Activated T-cell treated with anti-CD3 and anti-CD28 coated beads, Interleukin-2, amount 50 U/mL, for 24 hours (primary cell): ENCODE measurements at regions not wholly inside any gene's neighbourhood (a gene's known extent, or its start where the extent isn't known, plus 50 kb on each side); places are given as distances from the start of the nearest gene placed in this dataset.

Experiments
- DNase-seq: peaks from one replicate; pipeline ENCODE4 v3.0.0-alpha.2; 2020
- H3K27ac Mint-ChIP-seq: 2 replicates; pipeline ENCODE4 v1.8.0; 2020; ENCODE audit warnings: mild to moderate bottlenecking, mixed read lengths
- H3K27me3 Mint-ChIP-seq: 2 replicates; pipeline ENCODE4 v1.8.0; 2020; ENCODE audit warnings: mixed read lengths
- H3K36me3 Mint-ChIP-seq: 2 replicates; pipeline ENCODE4 v1.8.0; 2020; ENCODE audit warnings: low read depth, mixed read lengths
- H3K4me1 Mint-ChIP-seq: 2 replicates; pipeline ENCODE4 v1.8.0; 2020; ENCODE audit warnings: low read depth, mixed read lengths
- H3K4me3 Mint-ChIP-seq: 2 replicates; pipeline ENCODE4 v1.8.0; 2020; ENCODE audit warnings: mild to moderate bottlenecking, moderate library complexity, mixed read lengths
- H3K9me3 Mint-ChIP-seq: 2 replicates; pipeline ENCODE4 v1.8.0; 2020; ENCODE audit warnings: mixed read lengths

- Mint-ChIP-seq H3K27me3 (no peaks in the 10 kb centered on the region), H3K4me1 (no peaks in the 10 kb centered on the region), H3K27ac (no peak overlapping the region), H3K4me3 (no peak overlapping the region), H3K36me3 (no peaks in the 10 kb centered on the region), H3K9me3 (peaks cover 13% of the 10 kb centered on the region)
- no peak for DNase-seq
These were observed 676.3 kb upstream of the ANO3 start for GRCh38 chr11:25655636-25656035.

- DNase-seq: no peak
- H3K27ac Mint-ChIP-seq: no peak overlapping the region
- no peaks in the 10 kb centered on the region for H3K27me3 Mint-ChIP-seq
- H3K4me1 Mint-ChIP-seq: no peaks in the 10 kb centered on the region
- H3K9me3 Mint-ChIP-seq: peaks cover 16% of the 10 kb centered on the region
- no peaks in the 10 kb centered on the region for H3K36me3 Mint-ChIP-seq
- no peak overlapping the region for H3K4me3 Mint-ChIP-seq
These were observed 673.0 kb upstream of the ANO3 start for GRCh38 chr11:25658916-25659315.

- no peak overlapping the region for H3K4me3 Mint-ChIP-seq
- no peaks in the 10 kb centered on the region for H3K4me1 Mint-ChIP-seq
- peaks cover 16% of the 10 kb centered on the region for H3K9me3 Mint-ChIP-seq
- H3K27me3 Mint-ChIP-seq: no peaks in the 10 kb centered on the region
- DNase-seq: no peak
- H3K27ac Mint-ChIP-seq: no peak overlapping the region
- H3K36me3 Mint-ChIP-seq: no peaks in the 10 kb centered on the region
These were observed 672.2 kb upstream of the ANO3 start for GRCh38 chr11:25659706-25660105.

- H3K9me3 Mint-ChIP-seq: peaks cover 15% of the 10 kb centered on the region
- no peak overlapping the region for H3K27ac Mint-ChIP-seq
- no peak for DNase-seq
- H3K4me3 Mint-ChIP-seq: no peak overlapping the region
- no peaks in the 10 kb centered on the region for H3K27me3 Mint-ChIP-seq
- H3K4me1 Mint-ChIP-seq: no peaks in the 10 kb centered on the region
- H3K36me3 Mint-ChIP-seq: no peaks in the 10 kb centered on the region
These were observed 664.1 kb upstream of the ANO3 start for GRCh38 chr11:25667871-25668270.

GRCh38 chr11:25691959-25692358 is 640.0 kb upstream of the ANO3 start:
- no peak for DNase-seq
- H3K9me3 Mint-ChIP-seq: peaks cover 11% of the 10 kb centered on the region
- H3K36me3 Mint-ChIP-seq: no peaks in the 10 kb centered on the region
- H3K27me3 Mint-ChIP-seq: no peaks in the 10 kb centered on the region
- H3K4me1 Mint-ChIP-seq: no peaks in the 10 kb centered on the region
- no peak overlapping the region for H3K27ac Mint-ChIP-seq
- H3K4me3 Mint-ChIP-seq: no peak overlapping the region

GRCh38 chr11:25702417-25702816 is 629.5 kb upstream of the ANO3 start:
- Mint-ChIP-seq H3K27ac (no peak overlapping the region), H3K4me3 (no peak overlapping the region), H3K9me3 (peaks cover 17% of the 10 kb centered on the region), H3K4me1 (no peaks in the 10 kb centered on the region), H3K36me3 (no peaks in the 10 kb centered on the region), H3K27me3 (no peaks in the 10 kb centered on the region)
- DNase-seq: no peak

- Mint-ChIP-seq H3K36me3 (no peaks in the 10 kb centered on the region), H3K4me3 (no peak overlapping the region), H3K27ac (no peak overlapping the region), H3K4me1 (no peaks in the 10 kb centered on the region), H3K9me3 (peaks cover 10% of the 10 kb centered on the region), H3K27me3 (no peaks in the 10 kb centered on the region)
- DNase-seq: no peak
These were observed 621.0 kb upstream of the ANO3 start for GRCh38 chr11:25710975-25711374.

- no peak for DNase-seq
- no peak overlapping the region for H3K4me3 Mint-ChIP-seq
- H3K36me3 Mint-ChIP-seq: no peaks in the 10 kb centered on the region
- no peaks in the 10 kb centered on the region for H3K4me1 Mint-ChIP-seq
- H3K27ac Mint-ChIP-seq: no peak overlapping the region
- no peaks in the 10 kb centered on the region for H3K27me3 Mint-ChIP-seq
- peaks cover 11% of the 10 kb centered on the region for H3K9me3 Mint-ChIP-seq
These were observed 604.0 kb upstream of the ANO3 start for GRCh38 chr11:25727944-25728343.

- Mint-ChIP-seq H3K27me3 (no peaks in the 10 kb centered on the region), H3K9me3 (peaks cover 14% of the 10 kb centered on the region), H3K4me1 (no peaks in the 10 kb centered on the region), H3K4me3 (no peak overlapping the region), H3K27ac (no peak overlapping the region), H3K36me3 (no peaks in the 10 kb centered on the region)
- DNase-seq: no peak
These were observed 601.7 kb upstream of the ANO3 start for GRCh38 chr11:25730230-25730629.

- Mint-ChIP-seq H3K27ac (no peak overlapping the region), H3K36me3 (no peaks in the 10 kb centered on the region), H3K27me3 (no peaks in the 10 kb centered on the region), H3K9me3 (peaks cover 8% of the 10 kb centered on the region), H3K4me1 (no peaks in the 10 kb centered on the region), H3K4me3 (no peak overlapping the region)
- no peak for DNase-seq
These were observed 598.2 kb upstream of the ANO3 start for GRCh38 chr11:25733777-25734176.

GRCh38 chr11:25734591-25735211 is 597.2 kb upstream of the ANO3 start:
- Mint-ChIP-seq H3K27ac (no peak overlapping the region), H3K27me3 (no peaks in the 10 kb centered on the region), H3K36me3 (no peaks in the 10 kb centered on the region), H3K9me3 (peaks cover 12% of the 10 kb centered on the region), H3K4me1 (no peaks in the 10 kb centered on the region), H3K4me3 (no peak overlapping the region)
- DNase-seq: no peak

GRCh38 chr11:25737071-25737675 is 594.8 kb upstream of the ANO3 start:
- H3K36me3 Mint-ChIP-seq: no peaks in the 10 kb centered on the region
- peaks cover 16% of the 10 kb centered on the region for H3K9me3 Mint-ChIP-seq
- no peaks in the 10 kb centered on the region for H3K27me3 Mint-ChIP-seq
- no peak overlapping the region for H3K4me3 Mint-ChIP-seq
- DNase-seq: no peak
- no peaks in the 10 kb centered on the region for H3K4me1 Mint-ChIP-seq
- no peak overlapping the region for H3K27ac Mint-ChIP-seq

GRCh38 chr11:25741886-25742285 is 590.0 kb upstream of the ANO3 start:
- Mint-ChIP-seq H3K4me3 (no peak overlapping the region), H3K27ac (no peak overlapping the region), H3K4me1 (no peaks in the 10 kb centered on the region), H3K36me3 (no peaks in the 10 kb centered on the region), H3K27me3 (no peaks in the 10 kb centered on the region), H3K9me3 (peaks cover 8% of the 10 kb centered on the region)
- no peak for DNase-seq

- Mint-ChIP-seq H3K4me3 (no peak overlapping the region), H3K4me1 (no peaks in the 10 kb centered on the region), H3K36me3 (no peaks in the 10 kb centered on the region), H3K27ac (no peak overlapping the region), H3K9me3 (peaks cover 8% of the 10 kb centered on the region), H3K27me3 (no peaks in the 10 kb centered on the region)
- DNase-seq: no peak
These were observed 589.1 kb upstream of the ANO3 start for GRCh38 chr11:25742800-25743199.

GRCh38 chr11:25755381-25755780 is 576.5 kb upstream of the ANO3 start:
- Mint-ChIP-seq H3K27ac (no peak overlapping the region), H3K4me1 (no peaks in the 10 kb centered on the region), H3K36me3 (no peaks in the 10 kb centered on the region), H3K27me3 (no peaks in the 10 kb centered on the region), H3K4me3 (no peak overlapping the region), H3K9me3 (peaks cover 5% of the 10 kb centered on the region)
- no peak for DNase-seq
